IPS-11a (cell line): ENCODE measurements at regions not wholly inside any gene's neighbourhood (a gene's known extent, or its start where the extent isn't known, plus 50 kb on each side); places are given as distances from the start of the nearest gene placed in this dataset.

Experiments
- H3K4me3 ChIP-seq: one replicate; pipeline ENCODE4 v1.5.1; 2013; ENCODE audit warnings: low read depth, low read length, control low read depth

- no peak overlapping the region for H3K4me3 ChIP-seq
Measured at GRCh38 chr2:8418721-8419120, 263.1 kb upstream of the ID2 start.

GRCh38 chr2:8421658-8422449, 260.0 kb upstream of the ID2 start:
- H3K4me3 ChIP-seq, result no peak overlapping the region

- H3K4me3 ChIP-seq, result no peak overlapping the region
Measured at GRCh38 chr2:8422450-8422800, 259.4 kb upstream of the ID2 start.

- H3K4me3 ChIP-seq, result no peak overlapping the region
Measured at GRCh38 chr2:8424997-8425900, 256.6 kb upstream of the ID2 start.

- H3K4me3 ChIP-seq, result no peak overlapping the region
Measured at GRCh38 chr2:8426550-8426949, 255.3 kb upstream of the ID2 start.

- no peak overlapping the region for H3K4me3 ChIP-seq
Measured at GRCh38 chr2:8427211-8427610, 254.6 kb upstream of the ID2 start.

- H3K4me3 ChIP-seq, result no peak overlapping the region
Measured at GRCh38 chr2:8430628-8431027, 251.2 kb upstream of the ID2 start.

- H3K4me3 ChIP-seq, result no peak overlapping the region
Measured at GRCh38 chr2:8431446-8432125, 250.3 kb upstream of the ID2 start.

GRCh38 chr2:8432706-8433336, 249.0 kb upstream of the ID2 start:
- H3K4me3 ChIP-seq, result no peak overlapping the region

GRCh38 chr2:8433390-8433789, 248.5 kb upstream of the ID2 start:
- no peak overlapping the region for H3K4me3 ChIP-seq

GRCh38 chr2:8435608-8436007, 246.2 kb upstream of the ID2 start:
- H3K4me3 ChIP-seq, result no peak overlapping the region

GRCh38 chr2:8436585-8436984, 245.3 kb upstream of the ID2 start:
- no peak overlapping the region for H3K4me3 ChIP-seq

GRCh38 chr2:8437228-8437948, 244.5 kb upstream of the ID2 start:
- H3K4me3 ChIP-seq, result no peak overlapping the region

GRCh38 chr2:8437949-8438400, 243.9 kb upstream of the ID2 start:
- no peak overlapping the region for H3K4me3 ChIP-seq

GRCh38 chr2:8438476-8438875, 243.4 kb upstream of the ID2 start:
- no peak overlapping the region for H3K4me3 ChIP-seq

GRCh38 chr2:8438996-8439395, 242.9 kb upstream of the ID2 start:
- H3K4me3 ChIP-seq, result no peak overlapping the region

GRCh38 chr2:8440029-8440778, 241.7 kb upstream of the ID2 start:
- H3K4me3 ChIP-seq, result no peak overlapping the region

- H3K4me3 ChIP-seq, result no peak overlapping the region
Measured at GRCh38 chr2:8441371-8441770, 240.5 kb upstream of the ID2 start.

GRCh38 chr2:8441986-8442385, 239.9 kb upstream of the ID2 start:
- H3K4me3 ChIP-seq, result no peak overlapping the region
